ENCODE measurements at regions not wholly inside any gene's neighbourhood (a gene's known extent, or its start where the extent isn't known, plus 50 kb on each side); places are given as distances from the start of the nearest gene placed in this dataset.

- Histone ChIP-seq H3K9me3 (no peaks in the 10 kb centered on the region), H3K4me3 (no peak overlapping the region), H3K27me3 (peaks cover 0 to 5% (median 0%) of the 10 kb centered on the region in 9 donors), H3K27ac (no peak overlapping the region), H3K36me3 (no peaks in the 10 kb centered on the region), H3K4me1 (no peaks in the 10 kb centered on the region)
- TF ChIP-seq POLR2A (IDR thresholded peaks at IDR 0.05) (no peak), CTCF (IDR thresholded peaks at IDR 0.05) (no peak)
- no peak for ATAC-seq
- intact Hi-C loops (cut with DNase I): no loop called here
- DNase-seq: no peak
These were observed 648.7 kb upstream of the CCDC179 start for GRCh38 chr11:23509023-23509422.

DNA sequence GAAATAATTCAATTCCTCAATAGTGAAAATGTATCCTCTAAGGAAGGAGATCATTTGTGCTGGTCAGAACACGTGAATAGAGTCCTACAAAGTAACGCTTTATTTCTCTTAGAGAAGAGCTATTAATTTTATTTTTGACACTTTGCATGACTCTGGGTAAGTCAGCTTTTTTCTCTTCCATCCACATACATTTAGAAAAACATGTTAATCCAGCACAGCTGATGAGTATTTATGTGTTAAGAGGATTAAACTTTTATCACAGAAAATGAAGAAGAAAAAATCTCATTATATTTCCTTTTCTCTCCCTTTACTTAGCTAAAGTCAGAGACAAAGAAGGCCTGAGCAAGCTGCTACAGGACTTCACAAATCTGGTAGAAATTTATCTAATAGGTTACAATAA is 649.5 kb upstream of the CCDC179 start:
- H3K27me3 ChIP-seq: peaks cover 0 to 5% (median 0%) of the 10 kb centered on the region in 9 donors
- no peak overlapping the region for H3K27ac ChIP-seq
- TF ChIP-seq CTCF (IDR thresholded peaks at IDR 0.05) (no peak), POLR2A (IDR thresholded peaks at IDR 0.05) (no peak)
- no peak for DNase-seq
- H3K36me3 ChIP-seq: no peaks in the 10 kb centered on the region
- no peak overlapping the region for H3K4me3 ChIP-seq
- intact Hi-C loops (cut with DNase I): no loop called here
- 69 to 77% (median 72%) methylated on average over 2 of the region's 2 CpGs for WGBS, 4 donors
- no peaks in the 10 kb centered on the region for H3K4me1 ChIP-seq
- H3K9me3 ChIP-seq: no peaks in the 10 kb centered on the region
- no peak for ATAC-seq

GRCh38 chr11:23519194-23519593 is 658.9 kb upstream of the CCDC179 start:
- TF ChIP-seq CTCF (IDR thresholded peaks at IDR 0.05): no peak
- no peak for TF ChIP-seq POLR2A (IDR thresholded peaks at IDR 0.05)
- H3K27ac ChIP-seq: no peak overlapping the region
- DNase-seq (no peak), ATAC-seq (no peak)
- no peaks in the 10 kb centered on the region for H3K4me1 ChIP-seq
- 34 to 63% (median 38%) methylated on average over 2 of the region's 2 CpGs for WGBS, 4 donors
- peaks cover 0 to 5% (median 0%) of the 10 kb centered on the region in 12 donors for H3K9me3 ChIP-seq
- H3K36me3 ChIP-seq: no peaks in the 10 kb centered on the region
- no peak overlapping the region for H3K4me3 ChIP-seq
- intact Hi-C loops (cut with DNase I): no loop called here
- no peaks in the 10 kb centered on the region for H3K27me3 ChIP-seq

DNA sequence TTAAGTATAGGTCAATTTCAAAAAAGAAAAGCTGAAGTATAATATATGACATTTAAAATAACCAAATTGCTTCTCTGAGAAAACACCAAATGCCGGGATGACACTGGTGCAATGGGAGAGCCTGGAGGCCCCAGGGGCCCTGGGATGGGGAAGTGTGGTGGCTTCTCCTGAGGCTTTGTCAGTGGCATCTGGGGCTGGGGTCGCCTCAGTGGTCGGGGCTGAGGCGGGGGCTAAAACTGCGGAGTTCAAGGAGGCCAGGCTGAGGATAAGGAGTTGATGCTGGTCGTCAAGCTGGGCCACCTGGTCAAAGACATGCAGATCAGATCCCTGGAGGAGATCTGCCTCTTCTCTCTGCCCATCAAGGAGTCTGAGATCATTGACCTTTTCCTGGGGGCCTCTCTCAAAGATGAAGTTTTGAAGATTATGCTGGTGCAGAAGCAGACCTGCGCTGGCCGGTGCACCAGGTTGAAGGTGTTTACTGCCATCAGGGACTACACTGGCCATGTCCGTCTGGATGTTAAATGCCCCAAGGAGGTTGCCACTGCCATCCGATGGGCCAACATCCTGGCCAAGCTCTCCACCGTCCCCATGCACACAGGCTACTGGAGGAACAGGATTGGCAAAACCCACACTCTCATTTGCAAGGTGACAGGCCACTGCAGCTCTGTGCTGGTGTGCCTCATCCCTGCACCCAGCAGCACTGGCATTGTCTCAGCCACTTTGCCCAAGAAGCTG is 660.1 kb upstream of the CCDC179 start:
- Histone ChIP-seq H3K27ac (no peak overlapping the region), H3K4me1 (no peaks in the 10 kb centered on the region), H3K4me3 (no peak overlapping the region), H3K36me3 (no peaks in the 10 kb centered on the region), H3K27me3 (no peaks in the 10 kb centered on the region), H3K9me3 (peaks cover 0 to 5% (median 0%) of the 10 kb centered on the region in 12 donors)
- ATAC-seq (no peak), DNase-seq (no peak)
- 78 to 91% (median 83%) methylated on average over 9 to 11 of the region's 11 CpGs for WGBS, 4 donors
- TF ChIP-seq POLR2A (IDR thresholded peaks at IDR 0.05): no peak
- no peak for TF ChIP-seq CTCF (IDR thresholded peaks at IDR 0.05)
- intact Hi-C loops (cut with DNase I): no loop called here
